Ovary (tissue), 7 donors: ENCODE measurements at regions not wholly inside any gene's neighbourhood (a gene's known extent, or its start where the extent isn't known, plus 50 kb on each side); places are given as distances from the start of the nearest gene placed in this dataset.

Experiments used
- DNase-seq, 5 donors: peaks; one replicate each; pipeline ENCODE4 v3.0.0-alpha.2; 2019 to 2020
- H3K27ac ChIP-seq, 2 donors: fragments of 200-600 bp; one replicate each; pipeline versions ENCODE4 v1.5.1 to v1.8.0; 2019 to 2022
- H3K27me3 ChIP-seq: fragments of 200-600 bp; one replicate; pipeline ENCODE4 v1.8.0; 2022
- H3K36me3 ChIP-seq: fragments of 200-600 bp; sonication (generic); one replicate; pipeline ENCODE4 v1.5.1; 2019
- H3K4me1 ChIP-seq: one replicate; pipeline ENCODE4 v1.8.1; 2013; ENCODE audit warnings: mild to moderate bottlenecking, moderate library complexity; ENCODE audit not compliant: insufficient read depth
- H3K4me3 ChIP-seq: fragments of 200-600 bp; sonication (generic); one replicate; pipeline ENCODE4 v1.5.1; 2017
- H3K9me3 ChIP-seq, 2 donors: fragments of 200-600 bp in 1 of 2; sonication (generic) in 1 of 2; one replicate each; pipeline versions ENCODE4 v1.5.1 to v1.8.1; 2013 to 2019; ENCODE audit warnings: mild to moderate bottlenecking in 1 of 2, moderate library complexity in 1 of 2
- EP300 ChIP-seq: sonication (generic); formaldehyde crosslinking; IDR thresholded peaks from one replicate; pipeline ENCODE4 v1.6.1; 2017; ENCODE audit warnings: antibody characterized with exemption
- POLR2A ChIP-seq: fragments of 450-650 bp; IDR thresholded peaks from one replicate; pipeline ENCODE4 v1.6.1; 2017; ENCODE audit warnings: antibody characterized with exemption, mild to moderate bottlenecking, moderate library complexity
- WGBS, 3 donors: extraction: QIAGEN DNeasy Blood & Tissue Kit in 1 of 3; methylation state at CpG; one replicate each; pipeline versions ENCODE4 v1.1.5 to v1.1.7; 2013 to 2017; 5-methylcytosine and 5-hydroxymethylcytosine counted together
- intact Hi-C, 4 donors: fragments of 100-400 bp; cut with DNase I; formaldehyde crosslinking; loops; one replicate each; pipeline versions ENCODE4 v1.11.0 to v1.15.1; 2022 to 2023
- TF ChIP-seq, protein P1 (sequence below), 3 donors: fragments of 450-650 bp in 2 of 3; fragments of 200-600 bp in 1 of 3; IDR thresholded peaks; one replicate each; pipeline versions ENCODE4 v1.5.1 to v1.8.0; 2016 to 2022; ENCODE audit warnings: antibody characterized with exemption in 3 of 3, mild to moderate bottlenecking in 1 of 3
- donor health status: DM: no; HTN: no; CAD: no; lungs with moderate emphysema.
- donor health status: DM: no; HTN: no; CAD: no.
- donor health status: Bipolar disorder and iron deficiency.
- donor health status: DM: no; HTN: no; CAD: no.
- donor health status: DM: yes; HTN: yes; CAD: no.

DNA sequence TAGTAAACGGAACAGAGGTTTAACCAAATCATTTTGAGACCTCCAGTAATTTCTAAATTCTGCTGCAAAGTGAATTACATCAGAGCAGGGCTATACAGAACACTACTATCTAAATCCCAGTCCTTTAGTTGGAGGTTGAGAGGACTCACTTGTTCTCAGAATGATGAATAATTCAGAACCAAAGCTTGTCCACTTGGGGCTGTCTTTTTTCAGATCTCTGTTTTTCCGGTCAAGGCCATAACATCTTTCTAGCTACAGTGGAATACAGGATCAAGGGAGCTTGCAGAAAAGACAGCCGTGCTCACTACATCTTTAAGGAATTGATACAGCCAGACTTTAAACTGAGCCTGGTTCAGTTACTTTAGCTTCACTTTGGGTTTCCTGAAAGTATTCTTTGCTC is 194.5 kb downstream of the EFHB start:
- no peak for TF ChIP-seq POLR2A
- TF ChIP-seq, protein P1, sequence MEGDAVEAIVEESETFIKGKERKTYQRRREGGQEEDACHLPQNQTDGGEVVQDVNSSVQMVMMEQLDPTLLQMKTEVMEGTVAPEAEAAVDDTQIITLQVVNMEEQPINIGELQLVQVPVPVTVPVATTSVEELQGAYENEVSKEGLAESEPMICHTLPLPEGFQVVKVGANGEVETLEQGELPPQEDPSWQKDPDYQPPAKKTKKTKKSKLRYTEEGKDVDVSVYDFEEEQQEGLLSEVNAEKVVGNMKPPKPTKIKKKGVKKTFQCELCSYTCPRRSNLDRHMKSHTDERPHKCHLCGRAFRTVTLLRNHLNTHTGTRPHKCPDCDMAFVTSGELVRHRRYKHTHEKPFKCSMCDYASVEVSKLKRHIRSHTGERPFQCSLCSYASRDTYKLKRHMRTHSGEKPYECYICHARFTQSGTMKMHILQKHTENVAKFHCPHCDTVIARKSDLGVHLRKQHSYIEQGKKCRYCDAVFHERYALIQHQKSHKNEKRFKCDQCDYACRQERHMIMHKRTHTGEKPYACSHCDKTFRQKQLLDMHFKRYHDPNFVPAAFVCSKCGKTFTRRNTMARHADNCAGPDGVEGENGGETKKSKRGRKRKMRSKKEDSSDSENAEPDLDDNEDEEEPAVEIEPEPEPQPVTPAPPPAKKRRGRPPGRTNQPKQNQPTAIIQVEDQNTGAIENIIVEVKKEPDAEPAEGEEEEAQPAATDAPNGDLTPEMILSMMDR (IDR thresholded peaks at IDR 0.05): no peak
- no peak for TF ChIP-seq EP300
- intact Hi-C loops: no loop called here
- Histone ChIP-seq H3K4me1 (no peaks in the 10 kb centered on the region), H3K27ac (no peak overlapping the region), H3K9me3 (no peaks in the 10 kb centered on the region), H3K4me3 (no peak overlapping the region), H3K27me3 (no peaks in the 10 kb centered on the region), H3K36me3 (no peaks in the 10 kb centered on the region)
- DNase-seq: no peak
- WGBS, 3 donors: 46 to 60% (median 57%) methylated on average over 3 of the region's 3 CpGs

DNA sequence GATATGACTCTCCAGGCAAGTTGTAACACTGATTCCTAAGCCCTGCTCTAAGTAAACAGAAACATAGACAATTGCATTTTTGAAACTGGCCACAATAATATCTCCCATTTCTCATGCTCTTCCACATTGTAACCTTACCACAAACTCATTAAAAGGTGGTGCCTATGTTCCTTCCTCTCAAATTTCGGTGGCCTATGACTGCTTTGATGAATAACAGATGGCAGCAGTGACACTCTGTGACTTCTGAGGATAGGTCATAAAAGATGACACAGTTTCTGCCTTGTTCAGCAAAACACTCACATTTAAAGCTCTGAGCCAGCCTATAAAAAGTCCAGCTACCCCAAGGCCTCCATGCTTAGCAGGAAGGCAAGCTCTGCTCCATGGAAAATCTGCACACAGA is 195.2 kb downstream of the EFHB start:
- 22 to 38% (median 28%) methylated on average over 1 of the region's 1 CpG for WGBS, 3 donors
- Histone ChIP-seq H3K27ac (no peak overlapping the region), H3K27me3 (no peaks in the 10 kb centered on the region), H3K9me3 (no peaks in the 10 kb centered on the region), H3K4me1 (no peaks in the 10 kb centered on the region), H3K4me3 (no peak overlapping the region), H3K36me3 (no peaks in the 10 kb centered on the region)
- no peak for TF ChIP-seq POLR2A
- TF ChIP-seq, protein P1 (IDR thresholded peaks at IDR 0.05): no peak
- TF ChIP-seq EP300: no peak
- no peak for DNase-seq
- intact Hi-C loops: no loop called here

DNA sequence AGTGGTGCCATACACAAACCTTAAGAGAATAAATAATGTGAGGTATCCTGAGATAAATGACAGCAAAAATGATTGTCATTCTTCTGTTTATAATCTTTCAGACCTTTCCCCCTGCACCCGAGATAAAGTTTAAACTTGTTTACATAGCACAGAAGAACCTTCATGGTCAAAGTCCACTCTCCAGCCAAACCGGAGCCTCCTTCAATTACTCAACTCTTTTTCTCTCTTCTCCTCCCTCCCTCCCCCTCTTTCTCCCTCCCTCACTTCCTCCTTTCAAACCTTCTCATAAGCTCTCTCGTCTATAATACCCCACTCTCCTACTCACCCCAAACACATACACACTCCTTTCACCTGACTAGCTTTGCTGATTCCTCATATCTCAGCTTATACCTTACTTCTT is 198.9 kb downstream of the EFHB start:
- Histone ChIP-seq H3K4me3 (no peak overlapping the region), H3K9me3 (no peaks in the 10 kb centered on the region), H3K4me1 (no peaks in the 10 kb centered on the region), H3K36me3 (no peaks in the 10 kb centered on the region), H3K27me3 (no peaks in the 10 kb centered on the region), H3K27ac (no peak overlapping the region)
- no peak for DNase-seq
- intact Hi-C loops: no loop called here
- TF ChIP-seq POLR2A (no peak), EP300 (no peak)
- TF ChIP-seq, protein P1 (IDR thresholded peaks at IDR 0.05): no peak
- 22 to 40% (median 25%) methylated on average over 3 of the region's 3 CpGs for WGBS, 3 donors

DNA sequence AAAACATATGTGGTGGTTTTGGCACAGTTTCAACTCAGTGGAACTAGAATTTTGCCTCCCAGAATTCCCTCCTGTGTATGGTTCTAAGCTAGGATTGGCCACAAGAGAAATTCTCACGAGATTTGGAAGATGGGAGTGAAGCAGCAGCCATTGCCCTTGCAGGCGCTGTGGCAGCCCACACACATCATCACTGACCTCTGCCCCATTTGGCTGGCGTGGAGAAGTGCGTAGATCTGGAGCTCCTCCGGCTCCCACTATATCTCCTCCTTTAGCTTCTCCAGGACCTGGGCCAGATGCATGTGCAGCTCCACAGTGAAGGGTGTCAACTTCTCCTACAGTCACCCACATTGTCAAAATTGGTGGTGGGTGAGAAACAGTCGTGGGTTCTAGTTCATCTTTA is 199.6 kb downstream of the EFHB start:
- DNase-seq: no peak
- 50 to 58% (median 57%) methylated on average over 6 of the region's 6 CpGs for WGBS, 3 donors
- Histone ChIP-seq H3K9me3 (no peaks in the 10 kb centered on the region), H3K27ac (no peak overlapping the region), H3K27me3 (no peaks in the 10 kb centered on the region), H3K4me1 (no peaks in the 10 kb centered on the region), H3K36me3 (no peaks in the 10 kb centered on the region), H3K4me3 (no peak overlapping the region)
- no peak for TF ChIP-seq EP300
- no peak for TF ChIP-seq POLR2A
- TF ChIP-seq, protein P1 (IDR thresholded peaks at IDR 0.05): no peak
- intact Hi-C loops: no loop called here

DNA sequence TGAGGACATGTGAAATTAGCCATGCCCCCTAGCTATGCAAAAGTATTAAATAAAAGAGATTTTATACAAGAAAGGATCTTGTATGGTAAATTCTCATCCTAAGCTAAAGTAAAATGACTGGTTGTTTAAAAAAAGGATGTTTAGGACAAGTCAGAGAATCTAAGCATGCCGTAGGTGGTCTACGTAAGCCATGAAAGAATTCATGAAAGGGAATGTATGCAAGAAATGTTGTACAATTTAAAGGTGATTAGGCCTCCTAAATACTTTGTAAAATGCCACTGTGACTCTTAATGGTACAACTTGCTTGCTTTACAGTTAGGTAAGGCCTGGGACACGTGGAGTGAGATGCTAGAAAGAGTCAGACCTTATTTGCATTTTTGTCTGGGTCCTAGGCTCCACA is 209.0 kb downstream of the EFHB start:
- no peak for TF ChIP-seq POLR2A
- TF ChIP-seq EP300: no peak
- TF ChIP-seq, protein P1 (IDR thresholded peaks at IDR 0.05): no peak
- intact Hi-C loops: no loop called here
- Histone ChIP-seq H3K4me1 (no peaks in the 10 kb centered on the region), H3K4me3 (no peak overlapping the region), H3K36me3 (no peaks in the 10 kb centered on the region), H3K27me3 (no peaks in the 10 kb centered on the region), H3K9me3 (no peaks in the 10 kb centered on the region), H3K27ac (no peak overlapping the region)
- WGBS, 3 donors: 67 to 72% (median 70%) methylated on average over 3 of the region's 3 CpGs
- no peak for DNase-seq
